H1 (cell line): ENCODE measurements at regions not wholly inside any gene's neighbourhood (a gene's known extent, or its start where the extent isn't known, plus 50 kb on each side); places are given as distances from the start of the nearest gene placed in this dataset.

ENCODE experiments used
- CREB1 ChIP-seq: IDR thresholded peaks from 2 replicates; pipeline ENCODE4 v1.6.1; 2012; ENCODE audit warnings: inconsistent platforms
- FOSL1 ChIP-seq: IDR thresholded peaks from 2 replicates; pipeline ENCODE4 v1.6.1; 2011; ENCODE audit warnings: mild to moderate bottlenecking, low read depth, low read length, moderate library complexity; ENCODE audit not compliant: insufficient read depth

GRCh38 chr14:37889087-37889486 is 293.7 kb downstream of the TTC6 start (continued):
- no peak for TF ChIP-seq CREB1
- TF ChIP-seq FOSL1 = no peak
